ENCODE measurements at regions not wholly inside any gene's neighbourhood (a gene's known extent, or its start where the extent isn't known, plus 50 kb on each side); places are given as distances from the start of the nearest gene placed in this dataset.
A peak's percentile ranks its signal among the peaks of the same experiment; 100 is the strongest.
"Not testable (repeated sequence)": the region's sequence is repeated elsewhere in the genome, so short reads cannot be mapped to it uniquely, and the experiment has no call there.

DNA sequence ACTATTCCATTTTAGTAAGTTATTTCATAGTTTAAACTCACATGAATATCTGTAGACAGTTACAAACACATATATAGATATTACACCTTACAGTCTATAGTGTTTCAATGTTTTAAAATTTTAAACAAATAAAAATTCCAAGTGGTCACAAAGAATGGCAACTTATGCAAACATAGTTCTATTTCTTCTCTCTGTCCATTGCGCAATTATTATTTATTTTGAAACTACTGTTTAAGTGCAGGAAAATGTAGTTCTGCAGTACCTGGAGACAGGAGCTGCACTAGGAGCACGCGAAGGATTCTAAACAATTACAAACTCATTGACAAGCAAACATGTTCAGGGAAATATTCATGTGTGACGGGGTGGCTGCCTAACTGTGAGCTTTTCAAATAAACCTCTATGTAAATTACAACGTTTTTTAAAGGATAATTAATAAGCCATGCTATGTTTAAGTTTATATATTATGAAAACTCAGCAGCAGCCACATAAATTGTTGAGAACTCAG, 312.0 kb upstream of the DUSP10 start:
- no peak overlapping the region for H2BK12ac ChIP-seq (ENCODE audit: low read depth, low read length)
- H3K79me1 ChIP-seq (ENCODE audit: low read depth, low read length): no peaks in the 10 kb centered on the region
- H3K23me2 ChIP-seq (ENCODE audit: low read depth, low read length): no peaks in the 10 kb centered on the region
- DNase-seq (ENCODE audit: low read depth in 1 of 2, low spot score in 2 of 2): no peak
- H3K27ac ChIP-seq (ENCODE audit: low read depth, low read length): no peak overlapping the region
- 91% methylated on average over 5 of the region's 5 CpGs; no CpG with 5 or more reads in 1 of the 2 experiments for WGBS, 2 experiments (ENCODE audit: extremely low coverage in 1 of 2, insufficient coverage in 1 of 2, insufficient read length in 1 of 2, insufficient replicate concordance in 2 of 2, low coverage in 1 of 2, low lambda C conversion rate in 2 of 2, missing lambda C conversion rate in 1 of 2)
- no peak overlapping the region for H2BK120ac ChIP-seq (replicated peaks; ENCODE audit: low read depth, low read length)
- H3K18ac ChIP-seq (ENCODE audit: extremely low read depth, low read length): no peak overlapping the region
- no peaks in the 10 kb centered on the region for H3K9me3 ChIP-seq (ENCODE audit: insufficient read depth in 2 of 2, low read depth in 1 of 2, low read length in 1 of 2)
- H4K8ac ChIP-seq (ENCODE audit: extremely low read depth, insufficient read depth, low read length): no peak overlapping the region
- H3K27me3 ChIP-seq (replicated peaks in 1 of 4; ENCODE audit: control insufficient read depth in 3 of 4, extremely low read depth in 1 of 4, insufficient read depth in 3 of 4, low read length in 3 of 4): no peaks in the 10 kb centered on the region
- no peak overlapping the region for H2BK15ac ChIP-seq (ENCODE audit: low read length)
- H3K9ac ChIP-seq (replicated peaks in 1 of 4; ENCODE audit: extremely low read depth in 1 of 4, low read depth in 3 of 4, low read length in 3 of 4): no peak overlapping the region
- FAIRE-seq: no peak
- no peak overlapping the region for H3K4me2 ChIP-seq (ENCODE audit: insufficient read depth in 1 of 2, low read depth in 2 of 2, low read length in 2 of 2)
- H3K4ac ChIP-seq (replicated peaks; ENCODE audit: insufficient read length, low read depth, low read length): no peak overlapping the region
- H4K20me1 ChIP-seq (replicated peaks in 1 of 2; ENCODE audit: control insufficient read depth in 1 of 2, insufficient read depth in 2 of 2, low read length in 2 of 2): no peaks in the 10 kb centered on the region
- no peak for TF ChIP-seq RBBP5 (IDR thresholded peaks at IDR 0.05; ENCODE audit: borderline replicate concordance, low read depth, low read length)
- peak; percentile 79; the same call in 1 of the 2 replicates for TF ChIP-seq CEBPB (IDR thresholded peaks at IDR 0.05; ENCODE audit: low read depth, low read length)
- H3K4me1 ChIP-seq (replicated peaks in 1 of 4; ENCODE audit: control insufficient read depth in 3 of 4, insufficient read depth in 4 of 4, low read length in 3 of 4): no peaks in the 10 kb centered on the region
- POLR2A ChIA-PET (ENCODE audit: partially characterized antibody): no interaction called here
- no peak overlapping the region for H2AFZ ChIP-seq (ENCODE audit: low read length)
- no peak overlapping the region for H4K91ac ChIP-seq (replicated peaks; ENCODE audit: insufficient read length, low read length)
- no peak overlapping the region for H3K56ac ChIP-seq (replicated peaks; ENCODE audit: insufficient read length, low read depth, low read length)
- H3K36me3 ChIP-seq (ENCODE audit: control insufficient read depth in 2 of 4, insufficient read depth in 4 of 4, low read length in 3 of 4): no peaks in the 10 kb centered on the region
- H3K23ac ChIP-seq (ENCODE audit: insufficient read length): no peak overlapping the region
- H3K79me2 ChIP-seq (ENCODE audit: control insufficient read depth in 1 of 2, insufficient read depth in 2 of 2, low read length in 2 of 2): no peaks in the 10 kb centered on the region
- CTCF ChIA-PET (ENCODE audit: partially characterized antibody): interaction anchor here (1.5 to 1.7 kb wide), 2 partner anchors 402 to 537 kb away, joined by 3 read pairs; no protein-coding TSS in a partner anchor
- H4K5ac ChIP-seq (ENCODE audit: insufficient read length, low read depth, low read length): no peak overlapping the region
- H2BK20ac ChIP-seq (ENCODE audit: low read length): no peak overlapping the region
- H3K4me3 ChIP-seq (ENCODE audit: extremely low read depth in 1 of 4, insufficient read depth in 2 of 4, low read depth in 3 of 4, low read length in 4 of 4): no peak overlapping the region
- no peak overlapping the region for H2AK5ac ChIP-seq (ENCODE audit: low read depth, low read length)
- no peak overlapping the region for H2BK5ac ChIP-seq (ENCODE audit: low read depth, low read length)
- no peak overlapping the region for H3K14ac ChIP-seq (ENCODE audit: insufficient read length)

DNA sequence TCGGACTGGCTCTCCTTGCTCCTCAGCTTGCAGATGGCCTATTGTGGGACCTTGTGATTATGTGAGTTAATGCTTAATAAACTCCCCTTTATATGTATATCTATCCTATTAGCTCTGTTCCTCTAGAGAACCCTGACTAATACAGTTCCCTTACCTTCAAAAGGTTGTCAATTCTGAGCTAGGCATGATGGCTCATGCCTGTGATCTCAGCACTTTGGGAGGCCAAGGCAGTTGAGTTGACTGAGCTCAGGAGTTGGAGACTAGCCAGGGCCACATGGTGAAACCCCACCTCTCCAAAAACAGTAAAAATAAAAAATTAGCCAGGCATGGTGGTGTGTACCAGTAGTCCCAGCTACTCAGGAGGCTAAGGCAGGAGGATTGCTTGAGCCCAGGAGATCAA, 309.4 kb upstream of the DUSP10 start:
- H2BK120ac ChIP-seq (replicated peaks; ENCODE audit: low read depth, low read length); H3K27ac ChIP-seq (ENCODE audit: low read depth, low read length); H3K36me3 ChIP-seq (ENCODE audit: control insufficient read depth in 2 of 4, insufficient read depth in 4 of 4, low read length in 3 of 4); H2AK5ac ChIP-seq (ENCODE audit: low read depth, low read length); H3K4me2 ChIP-seq (ENCODE audit: insufficient read depth in 1 of 2, low read depth in 2 of 2, low read length in 2 of 2); H2BK5ac ChIP-seq (ENCODE audit: low read depth, low read length); DNase-seq (ENCODE audit: low read depth in 1 of 2, low spot score in 2 of 2); H3K23ac ChIP-seq (ENCODE audit: insufficient read length); H4K8ac ChIP-seq (ENCODE audit: extremely low read depth, insufficient read depth, low read length); H3K18ac ChIP-seq (ENCODE audit: extremely low read depth, low read length); H3K79me2 ChIP-seq (ENCODE audit: control insufficient read depth in 1 of 2, insufficient read depth in 2 of 2, low read length in 2 of 2); H3K4me1 ChIP-seq (replicated peaks in 1 of 4; ENCODE audit: control insufficient read depth in 3 of 4, insufficient read depth in 4 of 4, low read length in 3 of 4); H4K91ac ChIP-seq (replicated peaks; ENCODE audit: insufficient read length, low read length); H2AFZ ChIP-seq (ENCODE audit: low read length); H4K5ac ChIP-seq (ENCODE audit: insufficient read length, low read depth, low read length); POLR2A ChIA-PET (ENCODE audit: partially characterized antibody); H3K9me3 ChIP-seq (ENCODE audit: insufficient read depth in 2 of 2, low read depth in 1 of 2, low read length in 1 of 2); H3K79me1 ChIP-seq (ENCODE audit: low read depth, low read length); H3K4ac ChIP-seq (replicated peaks; ENCODE audit: insufficient read length, low read depth, low read length); H3K9ac ChIP-seq (replicated peaks in 1 of 4; ENCODE audit: extremely low read depth in 1 of 4, low read depth in 3 of 4, low read length in 3 of 4); H3K56ac ChIP-seq (replicated peaks; ENCODE audit: insufficient read length, low read depth, low read length); H2BK15ac ChIP-seq (ENCODE audit: low read length); H4K20me1 ChIP-seq (replicated peaks in 1 of 2; ENCODE audit: control insufficient read depth in 1 of 2, insufficient read depth in 2 of 2, low read length in 2 of 2); H2BK20ac ChIP-seq (ENCODE audit: low read length); H3K14ac ChIP-seq (ENCODE audit: insufficient read length); H3K23me2 ChIP-seq (ENCODE audit: low read depth, low read length); H3K4me3 ChIP-seq (ENCODE audit: extremely low read depth in 1 of 4, insufficient read depth in 2 of 4, low read depth in 3 of 4, low read length in 4 of 4); H3K27me3 ChIP-seq (replicated peaks in 1 of 4; ENCODE audit: control insufficient read depth in 3 of 4, extremely low read depth in 1 of 4, insufficient read depth in 3 of 4, low read length in 3 of 4); FAIRE-seq; H2BK12ac ChIP-seq (ENCODE audit: low read depth, low read length): not testable (repeated sequence)
- WGBS, 2 experiments (ENCODE audit: extremely low coverage in 1 of 2, insufficient coverage in 1 of 2, insufficient read length in 1 of 2, insufficient replicate concordance in 2 of 2, low coverage in 1 of 2, low lambda C conversion rate in 2 of 2, missing lambda C conversion rate in 1 of 2): 91% methylated on average over 1 of the region's 1 CpG; no CpG with 5 or more reads in 1 of the 2 experiments
- CTCF ChIA-PET (ENCODE audit: partially characterized antibody): interaction anchor here (0.8 to 2.2 kb wide), 3 partner anchors 37 to 59 kb away, joined by 3 to 6 read pairs (median 3); no protein-coding TSS in a partner anchor

Data from H1 (cell line).